ENCODE measurements at regions not wholly inside any gene's neighbourhood (a gene's known extent, or its start where the extent isn't known, plus 50 kb on each side); places are given as distances from the start of the nearest gene placed in this dataset.
"Not testable (repeated sequence)": the region's sequence is repeated elsewhere in the genome, so short reads cannot be mapped to it uniquely, and the experiment has no call there.

- TF ChIP-seq CTCF (IDR thresholded peaks at IDR 0.05), result no peak
- H3K4me3 Mint-ChIP-seq, result no peak overlapping the region
- no peak for DNase-seq
- no peaks in the 10 kb centered on the region for H3K9me3 Mint-ChIP-seq
- H3K4me1 Mint-ChIP-seq, result no peaks in the 10 kb centered on the region
- no peak overlapping the region for H3K27ac Mint-ChIP-seq
- no peaks in the 10 kb centered on the region for H3K27me3 Mint-ChIP-seq (ENCODE audit: low read depth, poor library complexity)
- H3K36me3 Mint-ChIP-seq (ENCODE audit: low read depth), result no peaks in the 10 kb centered on the region
These were observed 396.0 kb downstream of the TBC1D32 start for GRCh38 chr6:120938164-120938875.

- peaks cover 4% of the 10 kb centered on the region for H3K27me3 Mint-ChIP-seq (ENCODE audit: low read depth, poor library complexity)
- no peak for TF ChIP-seq CTCF (IDR thresholded peaks at IDR 0.05)
- H3K4me3 Mint-ChIP-seq, result no peak overlapping the region
- no peak for DNase-seq
- H3K9me3 Mint-ChIP-seq, result no peaks in the 10 kb centered on the region
- no peaks in the 10 kb centered on the region for H3K4me1 Mint-ChIP-seq
- H3K36me3 Mint-ChIP-seq (ENCODE audit: low read depth), result no peaks in the 10 kb centered on the region
- no peak overlapping the region for H3K27ac Mint-ChIP-seq
These were observed 398.4 kb downstream of the TBC1D32 start for GRCh38 chr6:120935908-120936307.

- H3K36me3 Mint-ChIP-seq (ENCODE audit: low read depth), result no peaks in the 10 kb centered on the region
- TF ChIP-seq CTCF (IDR thresholded peaks at IDR 0.05), result no peak
- H3K27ac Mint-ChIP-seq, result no peak overlapping the region
- H3K4me3 Mint-ChIP-seq, result no peak overlapping the region
- no peak for DNase-seq
- H3K4me1 Mint-ChIP-seq, result no peaks in the 10 kb centered on the region
- H3K27me3 Mint-ChIP-seq (ENCODE audit: low read depth, poor library complexity), result peaks cover 4% of the 10 kb centered on the region
- H3K9me3 Mint-ChIP-seq, result no peaks in the 10 kb centered on the region
These were observed 399.3 kb downstream of the TBC1D32 start for GRCh38 chr6:120935016-120935415.

- H3K9me3 Mint-ChIP-seq; H3K27ac Mint-ChIP-seq; H3K27me3 Mint-ChIP-seq (ENCODE audit: low read depth, poor library complexity); H3K4me1 Mint-ChIP-seq; DNase-seq; H3K4me3 Mint-ChIP-seq; H3K36me3 Mint-ChIP-seq (ENCODE audit: low read depth): not testable (repeated sequence)
These were observed 402.6 kb downstream of the TBC1D32 start for GRCh38 chr6:120931520-120932180.

- not testable (repeated sequence) for DNase-seq; H3K27ac Mint-ChIP-seq; H3K9me3 Mint-ChIP-seq; H3K4me1 Mint-ChIP-seq; H3K27me3 Mint-ChIP-seq (ENCODE audit: low read depth, poor library complexity); H3K36me3 Mint-ChIP-seq (ENCODE audit: low read depth); H3K4me3 Mint-ChIP-seq
These were observed 403.8 kb downstream of the TBC1D32 start for GRCh38 chr6:120930500-120930899.

- TF ChIP-seq CTCF (IDR thresholded peaks at IDR 0.05), result no peak
- DNase-seq, result no peak
- Mint-ChIP-seq H3K4me3 (no peak overlapping the region), H3K27ac (no peak overlapping the region), H3K9me3 (peaks cover 9% of the 10 kb centered on the region), H3K4me1 (no peaks in the 10 kb centered on the region), H3K27me3 (ENCODE audit: low read depth, poor library complexity) (no peaks in the 10 kb centered on the region), H3K36me3 (ENCODE audit: low read depth) (no peaks in the 10 kb centered on the region)
These were observed 410.1 kb downstream of the TBC1D32 start for GRCh38 chr6:120924214-120924613.

- H3K36me3 Mint-ChIP-seq (ENCODE audit: low read depth), result no peaks in the 10 kb centered on the region
- H3K27me3 Mint-ChIP-seq (ENCODE audit: low read depth, poor library complexity), result no peaks in the 10 kb centered on the region
- H3K4me1 Mint-ChIP-seq, result no peaks in the 10 kb centered on the region
- TF ChIP-seq CTCF (IDR thresholded peaks at IDR 0.05), result no peak
- no peaks in the 10 kb centered on the region for H3K9me3 Mint-ChIP-seq
- no peak for DNase-seq
- no peak overlapping the region for H3K4me3 Mint-ChIP-seq
- no peak overlapping the region for H3K27ac Mint-ChIP-seq
These were observed 416.1 kb downstream of the TBC1D32 start for GRCh38 chr6:120918137-120918536.
